DND-41 (cell line): ENCODE measurements at regions not wholly inside any gene's neighbourhood (a gene's known extent, or its start where the extent isn't known, plus 50 kb on each side); places are given as distances from the start of the nearest gene placed in this dataset.

Experiments
- ATAC-seq: fragments of 200-7000 bp; cut with Tn5 transposase; 3 replicates; pipeline ENCODE4 v1.9.1; 2021; ENCODE audit warnings: low read depth; ENCODE audit not compliant: insufficient read depth
- DNase-seq: peaks from one replicate; pipeline ENCODE4 v3.0.0-alpha.2; 2020
- H2AFZ ChIP-seq: 2 replicates; pipeline ENCODE4 v1.6.0; 2012; ENCODE audit warnings: low read depth, low read length
- H3K27ac ChIP-seq: 2 replicates; pipeline ENCODE4 v1.5.1; 2012; ENCODE audit warnings: low read length, inconsistent platforms
- H3K27me3 ChIP-seq: fragments of 200-600 bp; sonication (generic); 2 replicates; pipeline ENCODE4 v1.6.0; 2012; ENCODE audit warnings: low read length, mild to moderate bottlenecking, inconsistent platforms; ENCODE audit not compliant: insufficient read depth, poor library complexity
- H3K36me3 ChIP-seq: 2 replicates; pipeline ENCODE4 v1.5.1; 2012; ENCODE audit warnings: low read length, inconsistent platforms; ENCODE audit not compliant: insufficient read depth
- H3K4me1 ChIP-seq: 2 replicates; pipeline ENCODE4 v1.5.1; 2012; ENCODE audit warnings: mild to moderate bottlenecking, low read length; ENCODE audit not compliant: insufficient read depth
- H3K4me2 ChIP-seq: 2 replicates; pipeline ENCODE4 v1.6.0; 2012; ENCODE audit warnings: mild to moderate bottlenecking, moderate library complexity, low read length, inconsistent platforms; ENCODE audit not compliant: insufficient read depth
- H3K4me3 ChIP-seq, 2 experiments: fragments of 200-600 bp in 1 of 2; shearing (Covaris generic) in 1 of 2; 2 replicates each; pipeline ENCODE4 v1.5.1; 2012 to 2016; ENCODE audit warnings: inconsistent platforms in 2 of 2, low read length in 2 of 2, mild to moderate bottlenecking in 2 of 2, low read depth in 1 of 2, moderate library complexity in 1 of 2
- H3K79me2 ChIP-seq: 2 replicates; pipeline ENCODE4 v1.6.0; 2012; ENCODE audit warnings: low read length, inconsistent platforms; ENCODE audit not compliant: insufficient read depth
- H3K9ac ChIP-seq: 2 replicates; pipeline ENCODE4 v1.6.0; 2012; ENCODE audit warnings: low read depth, mild to moderate bottlenecking, inconsistent platforms, low read length, moderate library complexity
- H3K9me3 ChIP-seq: 2 replicates; pipeline ENCODE4 v1.5.1; 2012; ENCODE audit warnings: low read length, moderate library complexity, mild to moderate bottlenecking, inconsistent platforms; ENCODE audit not compliant: insufficient read depth, severe bottlenecking
- H4K20me1 ChIP-seq: 2 replicates; pipeline ENCODE4 v1.6.0; 2012; ENCODE audit warnings: low read length; ENCODE audit not compliant: insufficient read depth
- CTCF ChIP-seq: IDR thresholded peaks from 2 replicates; pipeline ENCODE4 v1.5.1; 2012; ENCODE audit warnings: borderline replicate concordance, low read length, moderate library complexity, mild to moderate bottlenecking; ENCODE audit not compliant: poor library complexity, severe bottlenecking; ENCODE audit errors: extremely low read depth
- EZH2 ChIP-seq: IDR thresholded peaks from 3 replicates; pipeline ENCODE4 v1.6.1; 2012; ENCODE audit warnings: borderline replicate concordance, low read depth, mild to moderate bottlenecking, moderate library complexity, low read length, inconsistent platforms; ENCODE audit not compliant: severe bottlenecking

GRCh38 chr12:69092137-69092536, 147.2 kb upstream of the CPSF6 start:
- DNase-seq (no peak), ATAC-seq (no peak)
- H4K20me1 ChIP-seq = no peaks in the 10 kb centered on the region
- H2AFZ ChIP-seq = no peak overlapping the region
- H3K27me3 ChIP-seq = peaks cover 3% of the 10 kb centered on the region
- TF ChIP-seq CTCF (no peak), EZH2 (no peak)
- H3K79me2 ChIP-seq = no peaks in the 10 kb centered on the region
- no peaks in the 10 kb centered on the region for H3K36me3 ChIP-seq
- no peak overlapping the region for H3K9ac ChIP-seq
- H3K9me3 ChIP-seq = no peaks in the 10 kb centered on the region
- no peak overlapping the region for H3K27ac ChIP-seq
- H3K4me1 ChIP-seq = no peaks in the 10 kb centered on the region
- no peak overlapping the region for H3K4me2 ChIP-seq
- H3K4me3 ChIP-seq = no peak overlapping the region

- Histone ChIP-seq H3K4me1 (no peaks in the 10 kb centered on the region), H3K36me3 (no peaks in the 10 kb centered on the region), H3K4me2 (no peak overlapping the region), H2AFZ (no peak overlapping the region), H3K27ac (no peak overlapping the region), H4K20me1 (no peaks in the 10 kb centered on the region), H3K4me3 (no peak overlapping the region), H3K9me3 (no peaks in the 10 kb centered on the region), H3K79me2 (no peaks in the 10 kb centered on the region), H3K27me3 (peaks cover 8% of the 10 kb centered on the region), H3K9ac (no peak overlapping the region)
- DNase-seq = no peak
- ATAC-seq = no peak
- TF ChIP-seq CTCF = no peak
- no peak for TF ChIP-seq EZH2
These were observed 144.7 kb upstream of the CPSF6 start for GRCh38 chr12:69094606-69095216.

- no peak overlapping the region for H3K9ac ChIP-seq
- H2AFZ ChIP-seq = no peak overlapping the region
- no peak overlapping the region for H3K4me2 ChIP-seq
These were observed 143.4 kb upstream of the CPSF6 start for GRCh38 chr12:69095765-69096477.

More at GRCh38 chr12:69095765-69096477, 143.4 kb upstream of the CPSF6 start:
- TF ChIP-seq EZH2 (no peak), CTCF (no peak)
- no peaks in the 10 kb centered on the region for H4K20me1 ChIP-seq
- no peaks in the 10 kb centered on the region for H3K9me3 ChIP-seq
- no peaks in the 10 kb centered on the region for H3K4me1 ChIP-seq
- ATAC-seq (no peak), DNase-seq (no peak)
- no peaks in the 10 kb centered on the region for H3K36me3 ChIP-seq
- H3K4me3 ChIP-seq = no peak overlapping the region
- H3K27me3 ChIP-seq = peaks cover 8% of the 10 kb centered on the region
- H3K27ac ChIP-seq = no peak overlapping the region
- H3K79me2 ChIP-seq = no peaks in the 10 kb centered on the region
